HCT116 (cell line): ENCODE measurements at regions not wholly inside any gene's neighbourhood (a gene's known extent, or its start where the extent isn't known, plus 50 kb on each side); places are given as distances from the start of the nearest gene placed in this dataset.

Experiments
- ATAC-seq: fragments of 200-7000 bp; cut with Tn5 transposase; 2 replicates; pipeline ENCODE4 v1.9.1; 2020; ENCODE audit warnings: mild to moderate bottlenecking, moderate library complexity
- BruUV-seq: library from RNA; stranded (reverse); fragments of 400-500 nt; replicated peaks from 2 replicates; lab custom pipeline; 2021; lab: Mats Ljungman, UMichigan
- CTCF ChIA-PET: fragments of 300-600 bp; sonication (Branson Sonifier 250); formaldehyde crosslinking; loops from one replicate; lab custom pipeline; 2021; ENCODE audit warnings: antibody characterized with exemption; lab: Charles Lee
- POLR2A ChIA-PET: fragments of 300-600, 350-600 bp; sonication (Branson Sonifier 250); formaldehyde crosslinking; loops from one replicate; lab custom pipeline; 2021; ENCODE audit warnings: antibody characterized with exemption; lab: Charles Lee
- RAD21 ChIA-PET, 2 experiments: fragments of 300-600 bp; sonication (Branson Sonifier 250); formaldehyde crosslinking; loops; one replicate each; lab custom pipeline; 2023; ENCODE audit warnings: low total read pairs in 2 of 2; ENCODE audit not compliant: uncharacterized antibody in 2 of 2, unreplicated experiment in 2 of 2, low non-redundant PET in 1 of 2; lab: Charles Lee
- DNase-seq: peaks from one replicate; pipeline ENCODE4 v3.0.0-alpha.2; 2010; ENCODE audit warnings: low read depth, low spot score
- H2AFZ ChIP-seq: fragments of 200-600 bp; shearing (Covaris generic), sonication (generic); 2 replicates; pipeline ENCODE4 v1.6.1; 2017; ENCODE audit warnings: low read depth, mixed run types, mixed read lengths, antibody characterized with exemption, low read length; ENCODE audit not compliant: poor library complexity, severe bottlenecking
- H3K27ac ChIP-seq: 2 replicates; pipeline ENCODE4 v1.5.1; 2012; ENCODE audit warnings: low read depth, low read length
- H3K27me3 ChIP-seq: fragments of 200-600 bp; sonication (generic); 2 replicates; pipeline ENCODE4 v1.6.1; 2016; ENCODE audit warnings: mixed run types, low read length, mixed read lengths; ENCODE audit not compliant: insufficient read depth
- H3K36me3 ChIP-seq, 2 experiments: fragments of 200-500 bp in 1 of 2; fragments of 200-600 bp in 1 of 2; sonication (Bioruptor generic) in 1 of 2; sonication (generic) in 1 of 2; 2 replicates each; pipeline versions ENCODE4 v1.5.1 to v1.6.1; 2014 to 2016; ENCODE audit warnings: low read length in 2 of 2, inconsistent platforms in 1 of 2, mixed read lengths in 1 of 2, mixed run types in 1 of 2; ENCODE audit not compliant: insufficient read depth in 2 of 2, control insufficient read depth in 1 of 2
- H3K4me1 ChIP-seq, 2 experiments: fragments of 200-600 bp in 1 of 2; sonication (generic) in 1 of 2; 2 replicates each; pipeline versions ENCODE4 v1.5.1 to v1.6.1; 2012 to 2017; ENCODE audit warnings: low read length in 2 of 2, inconsistent platforms in 1 of 2, mild to moderate bottlenecking in 1 of 2, mixed read lengths in 1 of 2, mixed run types in 1 of 2, moderate library complexity in 1 of 2; ENCODE audit not compliant: insufficient read depth in 2 of 2, control insufficient read depth in 1 of 2
- H3K4me2 ChIP-seq: fragments of 200-600 bp; sonication (generic); 2 replicates; pipeline ENCODE4 v1.6.1; 2017; ENCODE audit warnings: mixed run types, low read length, mixed read lengths
- H3K4me3 ChIP-seq, 2 experiments: fragments of 200-600 bp in 1 of 2; sonication (generic) in 1 of 2; replicated peaks in 1 of 2; 2 replicates each; pipeline ENCODE4 v1.5.1; 2011 to 2016; ENCODE audit warnings: low read length in 2 of 2, control low read depth in 1 of 2, low read depth in 1 of 2, mild to moderate bottlenecking in 1 of 2, mixed read lengths in 1 of 2, mixed run types in 1 of 2
- H3K79me2 ChIP-seq: fragments of 200-600 bp; sonication (generic); 2 replicates; pipeline ENCODE4 v1.6.1; 2017; ENCODE audit warnings: mild to moderate bottlenecking, mixed run types, low read length, moderate library complexity, mixed read lengths; ENCODE audit not compliant: insufficient read depth
- H3K9ac ChIP-seq: fragments of 200-600 bp; sonication (generic); 2 replicates; pipeline ENCODE4 v1.6.1; 2016; ENCODE audit warnings: low read length, mixed read lengths
- H3K9me2 ChIP-seq: fragments of 200-600 bp; sonication (generic), shearing (Covaris generic); 2 replicates; pipeline ENCODE4 v1.6.1; 2017; ENCODE audit warnings: mixed run types, mild to moderate bottlenecking, moderate library complexity; ENCODE audit not compliant: insufficient read depth
- H3K9me3 ChIP-seq, 2 experiments: fragments of 200-500 bp in 1 of 2; fragments of 200-600 bp in 1 of 2; sonication (Bioruptor generic) in 1 of 2; sonication (generic) in 1 of 2; 2 replicates each; pipeline ENCODE4 v1.6.1; 2014 to 2017; ENCODE audit warnings: low read length in 2 of 2, mixed read lengths in 2 of 2, inconsistent platforms in 1 of 2, low read depth in 1 of 2, mild to moderate bottlenecking in 1 of 2, mixed run types in 1 of 2, moderate library complexity in 1 of 2; ENCODE audit not compliant: control insufficient read depth in 1 of 2, insufficient read depth in 1 of 2
- H4K20me1 ChIP-seq: fragments of 200-600 bp; sonication (generic), shearing (Covaris generic); 2 replicates; pipeline ENCODE4 v1.6.1; 2017; ENCODE audit warnings: mixed run types, mild to moderate bottlenecking, moderate library complexity; ENCODE audit not compliant: insufficient read depth
- ATF3 ChIP-seq: IDR thresholded peaks from 2 replicates; pipeline ENCODE4 v1.6.1; 2012
- CEBPB ChIP-seq: IDR thresholded peaks from 2 replicates; pipeline ENCODE4 v1.6.1; 2012; ENCODE audit warnings: low read depth
- ELF1 ChIP-seq: IDR thresholded peaks from 2 replicates; pipeline ENCODE4 v1.6.1; 2012; ENCODE audit warnings: low read depth, borderline replicate concordance
- EZH2 ChIP-seq: fragments of 200-600 bp; sonication (generic); IDR thresholded peaks from 2 replicates; pipeline ENCODE4 v1.6.1; 2017; ENCODE audit warnings: antibody characterized with exemption, mixed run types
- EZH2phosphoT487 ChIP-seq: fragments of 200-600 bp; IDR thresholded peaks from 2 replicates; pipeline ENCODE4 v1.6.1; 2018; ENCODE audit warnings: antibody characterized with exemption, borderline replicate concordance
- FOSL1 ChIP-seq: IDR thresholded peaks from 2 replicates; pipeline ENCODE4 v1.6.1; 2012; ENCODE audit warnings: low read depth
- REST ChIP-seq: IDR thresholded peaks from 2 replicates; pipeline ENCODE4 v1.6.1; 2012; ENCODE audit warnings: low read depth
- SP1 ChIP-seq: IDR thresholded peaks from 2 replicates; pipeline ENCODE4 v1.6.1; 2012; ENCODE audit warnings: low read depth
- SRF ChIP-seq: IDR thresholded peaks from 2 replicates; pipeline ENCODE4 v1.6.1; 2012; ENCODE audit warnings: low read depth
- TCF7L2 ChIP-seq: IDR thresholded peaks from 2 replicates; pipeline ENCODE4 v1.7.0; 2011; ENCODE audit warnings: borderline replicate concordance, inconsistent platforms; ENCODE audit not compliant: insufficient read depth, insufficient read length; ENCODE audit errors: extremely low read depth
- YY1 ChIP-seq: IDR thresholded peaks from 2 replicates; pipeline ENCODE4 v1.6.1; 2011; ENCODE audit warnings: low read length, low read depth, moderate library complexity, mild to moderate bottlenecking; ENCODE audit not compliant: insufficient replicate concordance; ENCODE audit errors: extremely low read depth
- ZFX ChIP-seq: fragments of 450-650 bp; IDR thresholded peaks from 2 replicates; pipeline ENCODE4 v1.6.1; 2017
- ZNF274 ChIP-seq: fragments of 200-500 bp; sonication (Bioruptor generic); IDR thresholded peaks from 2 replicates; pipeline ENCODE4 v1.6.1; 2014; ENCODE audit warnings: mild to moderate bottlenecking, low read depth, low read length, inconsistent platforms
- intact Hi-C: fragments of 100-400 bp; cut with micrococcal nuclease; formaldehyde crosslinking; loops from 2 replicates; pipeline ENCODE4 v1.10.0; 2022
- TF ChIP-seq, protein P1 (sequence below), 3 experiments: fragments of 200-600 bp in 1 of 3; sonication (generic) in 1 of 3; IDR thresholded peaks in 2 of 3; conservative IDR thresholded peaks in 1 of 3; 2 replicates each; pipeline ENCODE4 v1.5.1; 2012 to 2017; ENCODE audit warnings: low read depth in 2 of 3, low read length in 2 of 3, antibody characterized with exemption in 1 of 3, borderline replicate concordance in 1 of 3, control low read depth in 1 of 3, mild to moderate bottlenecking in 1 of 3, mixed read lengths in 1 of 3, mixed run types in 1 of 3, moderate library complexity in 1 of 3; ENCODE audit not compliant: insufficient read depth in 1 of 3
- TF ChIP-seq, protein P2 (sequence below): IDR thresholded peaks from 2 replicates; pipeline ENCODE4 v1.6.1; 2011; ENCODE audit warnings: mild to moderate bottlenecking, low read length, moderate library complexity; ENCODE audit not compliant: insufficient replicate concordance; ENCODE audit errors: extremely low read depth

- TF ChIP-seq SRF, result no peak
- no peak for TF ChIP-seq YY1
- no peak for TF ChIP-seq EZH2phosphoT487
- TF ChIP-seq ELF1, result no peak
- TF ChIP-seq, all 23 proteins: peak for 0
Measured at GRCh38 chr4:81971637-81972381, 402.0 kb downstream of the HNRNPD start (continued).

DNA sequence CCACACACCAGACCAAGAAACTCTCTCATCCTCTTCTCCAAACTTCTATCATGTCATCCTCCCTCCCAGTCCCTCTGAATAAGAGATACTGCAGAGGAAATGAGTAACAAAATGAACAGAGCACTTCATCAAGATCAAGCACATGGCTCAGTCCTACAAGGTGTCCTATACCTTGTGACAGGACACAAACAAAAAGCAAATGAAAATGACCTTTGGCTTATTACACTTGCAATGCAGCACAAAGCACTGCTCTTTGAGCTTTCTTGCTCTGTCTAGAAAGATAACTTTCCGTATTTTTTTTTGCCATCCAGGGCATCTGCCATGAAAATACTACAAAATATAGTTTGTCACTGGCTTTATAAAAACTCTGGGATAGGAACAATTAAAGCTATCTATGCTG, 402.7 kb downstream of the HNRNPD start:
- Histone ChIP-seq H3K4me3 (no peak overlapping the region), H4K20me1 (no peaks in the 10 kb centered on the region), H2AFZ (no peak overlapping the region), H3K27ac (no peak overlapping the region), H3K9me3 (no peaks in the 10 kb centered on the region), H3K4me2 (no peak overlapping the region), H3K9me2 (no peaks in the 10 kb centered on the region), H3K27me3 (peaks cover 10% of the 10 kb centered on the region), H3K36me3 (no peaks in the 10 kb centered on the region), H3K4me1 (no peaks in the 10 kb centered on the region), H3K79me2 (no peaks in the 10 kb centered on the region), H3K9ac (no peak overlapping the region)
- POLR2A ChIA-PET, result no interaction called here
- ATAC-seq (no peak), DNase-seq (no peak)
- CTCF ChIA-PET, result no interaction called here
- RAD21 ChIA-PET, result no interaction called here
- intact Hi-C loops, result no loop called here
- no TSS peak for BruUV-seq
- no peak for TF ChIP-seq ATF3
- no peak for TF ChIP-seq ZNF274
- TF ChIP-seq EZH2, result no peak
- TF ChIP-seq, protein P1, sequence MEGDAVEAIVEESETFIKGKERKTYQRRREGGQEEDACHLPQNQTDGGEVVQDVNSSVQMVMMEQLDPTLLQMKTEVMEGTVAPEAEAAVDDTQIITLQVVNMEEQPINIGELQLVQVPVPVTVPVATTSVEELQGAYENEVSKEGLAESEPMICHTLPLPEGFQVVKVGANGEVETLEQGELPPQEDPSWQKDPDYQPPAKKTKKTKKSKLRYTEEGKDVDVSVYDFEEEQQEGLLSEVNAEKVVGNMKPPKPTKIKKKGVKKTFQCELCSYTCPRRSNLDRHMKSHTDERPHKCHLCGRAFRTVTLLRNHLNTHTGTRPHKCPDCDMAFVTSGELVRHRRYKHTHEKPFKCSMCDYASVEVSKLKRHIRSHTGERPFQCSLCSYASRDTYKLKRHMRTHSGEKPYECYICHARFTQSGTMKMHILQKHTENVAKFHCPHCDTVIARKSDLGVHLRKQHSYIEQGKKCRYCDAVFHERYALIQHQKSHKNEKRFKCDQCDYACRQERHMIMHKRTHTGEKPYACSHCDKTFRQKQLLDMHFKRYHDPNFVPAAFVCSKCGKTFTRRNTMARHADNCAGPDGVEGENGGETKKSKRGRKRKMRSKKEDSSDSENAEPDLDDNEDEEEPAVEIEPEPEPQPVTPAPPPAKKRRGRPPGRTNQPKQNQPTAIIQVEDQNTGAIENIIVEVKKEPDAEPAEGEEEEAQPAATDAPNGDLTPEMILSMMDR (IDR thresholded peaks at IDR 0.05 in 2 of 3, conservative IDR thresholded peaks at IDR 0.05 in 1 of 3; ENCODE audit: borderline replicate concordance in 1 of 3, insufficient read depth in 1 of 3, low read depth in 2 of 3, low read length in 2 of 3), result no peak
- TF ChIP-seq SP1, result no peak
- no peak for TF ChIP-seq REST
- TF ChIP-seq, protein P2, sequence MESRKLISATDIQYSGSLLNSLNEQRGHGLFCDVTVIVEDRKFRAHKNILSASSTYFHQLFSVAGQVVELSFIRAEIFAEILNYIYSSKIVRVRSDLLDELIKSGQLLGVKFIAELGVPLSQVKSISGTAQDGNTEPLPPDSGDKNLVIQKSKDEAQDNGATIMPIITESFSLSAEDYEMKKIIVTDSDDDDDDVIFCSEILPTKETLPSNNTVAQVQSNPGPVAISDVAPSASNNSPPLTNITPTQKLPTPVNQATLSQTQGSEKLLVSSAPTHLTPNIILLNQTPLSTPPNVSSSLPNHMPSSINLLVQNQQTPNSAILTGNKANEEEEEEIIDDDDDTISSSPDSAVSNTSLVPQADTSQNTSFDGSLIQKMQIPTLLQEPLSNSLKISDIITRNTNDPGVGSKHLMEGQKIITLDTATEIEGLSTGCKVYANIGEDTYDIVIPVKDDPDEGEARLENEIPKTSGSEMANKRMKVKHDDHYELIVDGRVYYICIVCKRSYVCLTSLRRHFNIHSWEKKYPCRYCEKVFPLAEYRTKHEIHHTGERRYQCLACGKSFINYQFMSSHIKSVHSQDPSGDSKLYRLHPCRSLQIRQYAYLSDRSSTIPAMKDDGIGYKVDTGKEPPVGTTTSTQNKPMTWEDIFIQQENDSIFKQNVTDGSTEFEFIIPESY, result no peak
- TF ChIP-seq ZFX, result no peak
- no peak for TF ChIP-seq FOSL1
- TF ChIP-seq CEBPB, result no peak
- no peak for TF ChIP-seq TCF7L2
